H9 (cell line): ENCODE measurements at regions not wholly inside any gene's neighbourhood (a gene's known extent, or its start where the extent isn't known, plus 50 kb on each side); places are given as distances from the start of the nearest gene placed in this dataset.

Source experiments
- DNase-seq: peaks from one replicate; pipeline ENCODE4 v3.0.0-alpha.2; 2017
- H2AFZ ChIP-seq: one replicate; pipeline ENCODE4 v1.6.1; 2013; ENCODE audit warnings: mild to moderate bottlenecking, low read length, control low read depth, moderate library complexity
- H2AK5ac ChIP-seq: 2 replicates; pipeline ENCODE4 v1.6.1; 2013; ENCODE audit warnings: low read length, control low read depth, mixed read lengths; ENCODE audit not compliant: insufficient read length
- H2BK120ac ChIP-seq: one replicate; pipeline ENCODE4 v1.6.1; 2013; ENCODE audit warnings: low read depth, mild to moderate bottlenecking, low read length, control low read depth, inconsistent platforms; ENCODE audit not compliant: poor library complexity, severe bottlenecking
- H2BK12ac ChIP-seq: 2 replicates; pipeline ENCODE4 v1.6.1; 2013; ENCODE audit warnings: low read length, control low read depth, mixed read lengths, low read depth; ENCODE audit not compliant: insufficient read length
- H2BK15ac ChIP-seq: 2 replicates; pipeline ENCODE4 v1.6.1; 2013; ENCODE audit warnings: low read depth, low read length, control low read depth
- H2BK20ac ChIP-seq: one replicate; pipeline ENCODE4 v1.6.1; 2013; ENCODE audit warnings: low read depth, mild to moderate bottlenecking, low read length, control low read depth, inconsistent platforms; ENCODE audit not compliant: poor library complexity, severe bottlenecking
- H2BK5ac ChIP-seq: 2 replicates; pipeline ENCODE4 v1.6.1; 2013; ENCODE audit warnings: low read length, control low read depth, mixed read lengths; ENCODE audit not compliant: insufficient read length
- H3K14ac ChIP-seq: 2 replicates; pipeline ENCODE4 v1.6.1; 2013; ENCODE audit warnings: low read length, control low read depth; ENCODE audit not compliant: insufficient read depth
- H3K18ac ChIP-seq: 2 replicates; pipeline ENCODE4 v1.6.1; 2013; ENCODE audit warnings: low read depth, mild to moderate bottlenecking, mixed read lengths, low read length, control low read depth; ENCODE audit not compliant: insufficient read length
- H3K23ac ChIP-seq: 2 replicates; pipeline ENCODE4 v1.6.1; 2013; ENCODE audit warnings: low read length, control low read depth, mixed read lengths, low read depth; ENCODE audit not compliant: insufficient read length
- H3K23me2 ChIP-seq: 2 replicates; pipeline ENCODE4 v1.6.1; 2013; ENCODE audit warnings: low read depth, mild to moderate bottlenecking, mixed read lengths, low read length, control low read depth; ENCODE audit not compliant: insufficient read length, poor library complexity, severe bottlenecking
- H3K27ac ChIP-seq: 2 replicates; pipeline ENCODE4 v1.5.1; 2013; ENCODE audit warnings: low read length, control low read depth, mixed read lengths, low read depth; ENCODE audit not compliant: insufficient read length
- H3K27me3 ChIP-seq: 2 replicates; pipeline ENCODE4 v1.6.1; 2013; ENCODE audit warnings: low read length, control low read depth, inconsistent platforms; ENCODE audit not compliant: insufficient read depth
- H3K4ac ChIP-seq: 2 replicates; pipeline ENCODE4 v1.6.1; 2013; ENCODE audit warnings: low read depth, mild to moderate bottlenecking, control low read depth, inconsistent platforms, low read length, moderate library complexity
- H3K4me1 ChIP-seq: 2 replicates; pipeline ENCODE4 v1.6.1; 2013; ENCODE audit warnings: low read length, control low read depth, inconsistent platforms; ENCODE audit not compliant: insufficient read depth
- H3K4me2 ChIP-seq: 2 replicates; pipeline ENCODE4 v1.6.1; 2013; ENCODE audit warnings: low read length, control low read depth, mixed read lengths; ENCODE audit not compliant: insufficient read length, insufficient read depth
- H3K56ac ChIP-seq: 2 replicates; pipeline ENCODE4 v1.6.1; 2013; ENCODE audit warnings: low read depth, mild to moderate bottlenecking, mixed read lengths, low read length, control low read depth; ENCODE audit not compliant: insufficient read length
- H3K79me1 ChIP-seq: 2 replicates; pipeline ENCODE4 v1.6.1; 2013; ENCODE audit warnings: low read depth, mild to moderate bottlenecking, moderate library complexity, low read length, control low read depth, inconsistent platforms; ENCODE audit not compliant: insufficient read depth, poor library complexity, severe bottlenecking
- H3K79me2 ChIP-seq: 2 replicates; pipeline ENCODE4 v1.6.1; 2013; ENCODE audit warnings: low read length, control low read depth, inconsistent platforms; ENCODE audit not compliant: insufficient read depth
- H3K9ac ChIP-seq: 2 replicates; pipeline ENCODE4 v1.6.1; 2013; ENCODE audit warnings: low read length, control low read depth, mixed read lengths; ENCODE audit not compliant: insufficient read length; ENCODE audit errors: extremely low read depth
- H3K9me3 ChIP-seq: one replicate; pipeline ENCODE4 v1.6.1; 2013; ENCODE audit warnings: low read depth, low read length, inconsistent platforms; ENCODE audit not compliant: control insufficient read depth
- H3T11ph ChIP-seq: one replicate; pipeline ENCODE4 v1.6.1; 2013; ENCODE audit warnings: mild to moderate bottlenecking, low read length, control low read depth, inconsistent platforms
- H4K20me1 ChIP-seq: one replicate; pipeline ENCODE4 v1.6.1; 2013; ENCODE audit not compliant: control insufficient read depth, insufficient read length, insufficient read depth
- H4K5ac ChIP-seq: 2 replicates; pipeline ENCODE4 v1.6.1; 2013; ENCODE audit warnings: low read depth, mild to moderate bottlenecking, mixed read lengths, low read length, control low read depth; ENCODE audit not compliant: insufficient read length
- H4K8ac ChIP-seq: replicated peaks from 2 replicates; pipeline ENCODE4 v1.6.1; 2013; ENCODE audit warnings: low read length, control low read depth, mixed read lengths, low read depth; ENCODE audit not compliant: insufficient read length
- H4K91ac ChIP-seq: 2 replicates; pipeline ENCODE4 v1.6.1; 2013; ENCODE audit warnings: low read depth, mild to moderate bottlenecking, moderate library complexity, mixed read lengths, low read length, control low read depth; ENCODE audit not compliant: insufficient read length
- H3K27ac Mint-ChIP-seq, 3 experiments: 2 replicates in 2 of 3; 3 replicates in 1 of 3; pipeline ENCODE4 v1.8.0; 2020 to 2021; ENCODE audit warnings: mixed read lengths in 3 of 3, mild to moderate bottlenecking in 1 of 3, moderate library complexity in 1 of 3
- H3K27me3 Mint-ChIP-seq: 2 replicates; pipeline ENCODE4 v1.8.0; 2021; ENCODE audit warnings: low read depth, mild to moderate bottlenecking, moderate library complexity, mixed read lengths
- H3K36me3 Mint-ChIP-seq, 3 experiments: 2 replicates in 2 of 3; 3 replicates in 1 of 3; pipeline ENCODE4 v1.8.0; 2020 to 2021; ENCODE audit warnings: low read depth in 3 of 3, mixed read lengths in 3 of 3; ENCODE audit not compliant: insufficient read depth in 1 of 3
- H3K4me1 Mint-ChIP-seq, 2 experiments: 2 replicates each; pipeline ENCODE4 v1.8.0; 2020; ENCODE audit warnings: mixed read lengths in 2 of 2
- H3K4me3 Mint-ChIP-seq, 2 experiments: 2 replicates in 1 of 2; 3 replicates in 1 of 2; pipeline ENCODE4 v1.8.0; 2020 to 2021; ENCODE audit warnings: mild to moderate bottlenecking in 2 of 2, mixed read lengths in 2 of 2, moderate library complexity in 1 of 2
- H3K9me3 Mint-ChIP-seq, 2 experiments: 2 replicates in 1 of 2; 3 replicates in 1 of 2; pipeline ENCODE4 v1.8.0; 2020; ENCODE audit warnings: mild to moderate bottlenecking in 2 of 2, mixed read lengths in 2 of 2, moderate library complexity in 1 of 2
- WGBS: extraction: QIAGEN DNeasy Blood & Tissue Kit; methylation state at CpG from one replicate; pipeline ENCODE4 v1.1.7; 2013; ENCODE audit warnings: missing lambda C conversion rate, low lambda C conversion rate, mixed read lengths; ENCODE audit not compliant: insufficient read length; ENCODE audit errors: extremely low coverage; 5-methylcytosine and 5-hydroxymethylcytosine counted together
- TF ChIP-seq, protein P1 (sequence below): fragments of 200-600 bp; sonication (generic); conservative IDR thresholded peaks from 3 replicates; pipeline ENCODE4 v1.8.0; 2021; ENCODE audit warnings: antibody characterized with exemption, mild to moderate bottlenecking

DNA sequence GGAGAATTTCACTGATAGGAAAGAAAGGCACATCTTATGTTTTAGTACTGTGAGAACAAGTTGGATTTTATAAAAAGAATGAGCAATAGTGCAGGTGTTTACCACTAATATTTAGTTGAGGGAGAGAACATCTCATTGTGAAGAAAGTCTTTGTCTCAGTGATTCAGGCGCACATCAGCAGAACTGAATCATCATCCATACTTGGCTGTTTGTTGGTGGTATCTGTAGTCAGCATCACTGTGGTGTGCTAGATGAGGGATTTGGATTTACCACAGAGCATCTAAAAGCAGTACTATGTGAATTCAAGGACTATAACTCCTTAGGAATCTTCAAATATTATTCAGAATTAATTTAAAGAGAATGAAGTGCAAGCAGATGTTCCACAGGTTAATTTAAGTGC lies 1380.5 kb upstream of the ATXN8OS start:
- H4K20me1 ChIP-seq = no peaks in the 10 kb centered on the region
- H3K18ac ChIP-seq = no peak overlapping the region
- H2BK15ac ChIP-seq = no peak overlapping the region
- Mint-ChIP-seq H3K4me1 (peaks cover 5 to 6% of the 10 kb centered on the region in 2 experiments; a peak in 1 of 4 replicates), H3K27me3 (no peaks in the 10 kb centered on the region), H3K27ac (no peak overlapping the region), H3K4me3 (no peak overlapping the region), H3K9me3 (no peaks in the 10 kb centered on the region; a peak in 1 of 5 replicates), H3K36me3 (peaks cover 0 to 5% (median 0%) of the 10 kb centered on the region in 3 experiments; a peak in 2 of 7 replicates)
- no peak overlapping the region for H2AK5ac ChIP-seq
- no CpG with 5 or more reads among the region's 1 CpG for WGBS
- TF ChIP-seq, protein P1, sequence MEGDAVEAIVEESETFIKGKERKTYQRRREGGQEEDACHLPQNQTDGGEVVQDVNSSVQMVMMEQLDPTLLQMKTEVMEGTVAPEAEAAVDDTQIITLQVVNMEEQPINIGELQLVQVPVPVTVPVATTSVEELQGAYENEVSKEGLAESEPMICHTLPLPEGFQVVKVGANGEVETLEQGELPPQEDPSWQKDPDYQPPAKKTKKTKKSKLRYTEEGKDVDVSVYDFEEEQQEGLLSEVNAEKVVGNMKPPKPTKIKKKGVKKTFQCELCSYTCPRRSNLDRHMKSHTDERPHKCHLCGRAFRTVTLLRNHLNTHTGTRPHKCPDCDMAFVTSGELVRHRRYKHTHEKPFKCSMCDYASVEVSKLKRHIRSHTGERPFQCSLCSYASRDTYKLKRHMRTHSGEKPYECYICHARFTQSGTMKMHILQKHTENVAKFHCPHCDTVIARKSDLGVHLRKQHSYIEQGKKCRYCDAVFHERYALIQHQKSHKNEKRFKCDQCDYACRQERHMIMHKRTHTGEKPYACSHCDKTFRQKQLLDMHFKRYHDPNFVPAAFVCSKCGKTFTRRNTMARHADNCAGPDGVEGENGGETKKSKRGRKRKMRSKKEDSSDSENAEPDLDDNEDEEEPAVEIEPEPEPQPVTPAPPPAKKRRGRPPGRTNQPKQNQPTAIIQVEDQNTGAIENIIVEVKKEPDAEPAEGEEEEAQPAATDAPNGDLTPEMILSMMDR = no peak
- DNase-seq = no peak
- no peak overlapping the region for H3K27ac ChIP-seq
- no peaks in the 10 kb centered on the region for H3K23me2 ChIP-seq
- no peak overlapping the region for H3K4ac ChIP-seq
- H3T11ph ChIP-seq = no peak overlapping the region
- H3K9me3 ChIP-seq = no peaks in the 10 kb centered on the region
- H3K14ac ChIP-seq = no peak overlapping the region
- H2BK120ac ChIP-seq = no peak overlapping the region
- peaks cover 2% of the 10 kb centered on the region; the same call in 1 of the 2 replicates for H3K4me1 ChIP-seq
- H3K79me2 ChIP-seq = no peaks in the 10 kb centered on the region
- no peak overlapping the region for H4K91ac ChIP-seq
- no peak overlapping the region for H2BK20ac ChIP-seq
- H3K56ac ChIP-seq = no peak overlapping the region
- H2AFZ ChIP-seq = no peak overlapping the region
- no peak overlapping the region for H4K8ac ChIP-seq
- H3K79me1 ChIP-seq = no peaks in the 10 kb centered on the region
- no peak overlapping the region for H3K4me2 ChIP-seq
- no peaks in the 10 kb centered on the region for H3K27me3 ChIP-seq
- H2BK5ac ChIP-seq = no peak overlapping the region
- no peak overlapping the region for H2BK12ac ChIP-seq
- no peak overlapping the region for H3K9ac ChIP-seq
- no peak overlapping the region for H3K23ac ChIP-seq
- no peak overlapping the region for H4K5ac ChIP-seq
